ENCODE measurements at regions not wholly inside any gene's neighbourhood (a gene's known extent, or its start where the extent isn't known, plus 50 kb on each side); places are given as distances from the start of the nearest gene placed in this dataset.

DNA sequence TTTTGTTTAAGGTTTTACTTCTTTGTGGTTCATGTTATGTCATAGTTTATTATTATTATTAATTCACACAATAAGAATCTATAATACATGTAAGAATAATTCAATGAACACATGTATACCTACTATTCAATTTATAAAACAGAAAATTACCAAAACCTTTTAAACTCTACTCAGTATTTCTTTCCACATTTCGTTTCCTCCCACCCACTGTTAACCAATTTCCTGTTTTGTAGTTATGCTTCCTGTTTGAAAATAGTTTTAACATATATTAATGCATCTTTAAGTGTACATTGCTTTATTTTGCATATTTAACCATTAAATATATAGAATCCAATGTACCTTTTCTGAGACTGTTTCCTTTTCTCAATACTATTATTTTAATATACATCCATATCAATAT is 397.9 kb upstream of the SPTLC3 start (continued):
- no peak for TF ChIP-seq JUN (IDR thresholded peaks at IDR 0.05; ENCODE audit: low read depth, low read length)
- no peak for TF ChIP-seq CHD2 (IDR thresholded peaks at IDR 0.05; ENCODE audit: low read length)

Data from H1 (cell line).